T-helper 2 cell (primary cell): ENCODE measurements at regions not wholly inside any gene's neighbourhood (a gene's known extent, or its start where the extent isn't known, plus 50 kb on each side); places are given as distances from the start of the nearest gene placed in this dataset.
"Not testable (repeated sequence)": the region's sequence is repeated elsewhere in the genome, so short reads cannot be mapped to it uniquely, and the experiment has no call there.

Source experiments
- DNase-seq, 5 experiments: peaks; one replicate each; pipeline versions ENCODE4 v3.0.0 to v3.0.0-alpha.2; 2012 to 2022

DNA sequence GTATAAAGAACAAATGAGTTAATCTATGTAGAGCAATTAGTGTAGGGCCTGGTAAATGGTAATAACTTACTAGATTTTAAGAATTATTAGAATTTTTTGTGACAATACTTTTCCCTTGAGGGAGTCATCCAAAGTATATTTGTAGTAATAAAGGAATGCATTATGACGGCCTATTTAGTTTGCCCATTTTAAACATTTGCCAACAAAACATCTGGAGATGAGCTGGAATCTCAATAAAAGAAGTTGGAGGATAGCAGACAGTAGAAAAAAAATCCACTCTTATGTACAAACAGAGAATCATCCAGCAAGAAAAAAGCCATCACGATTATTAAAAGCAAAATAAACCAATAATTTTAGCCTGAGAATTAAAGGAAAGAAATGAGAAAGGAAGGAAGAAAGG is 567.3 kb upstream of the ADAMTS5 start:
- DNase-seq = no peak

DNA sequence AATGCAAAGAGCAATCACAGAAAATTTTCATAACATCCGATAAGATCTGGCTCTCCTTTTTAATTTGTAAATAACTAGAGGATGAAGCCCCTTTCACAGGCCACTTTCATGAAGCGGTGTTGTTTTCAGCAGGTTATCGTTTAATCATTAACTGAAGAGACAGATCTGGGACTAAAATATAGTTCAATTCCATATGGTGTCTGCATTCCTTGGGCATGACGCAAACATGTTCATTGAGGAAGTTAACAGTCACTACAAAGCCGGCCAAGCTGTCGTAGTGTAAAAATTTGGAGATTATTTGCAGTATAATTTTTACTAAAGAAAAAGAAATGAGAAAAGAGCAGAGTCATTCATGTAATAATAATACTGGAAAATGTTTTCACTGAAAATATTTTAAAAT is 565.2 kb upstream of the ADAMTS5 start:
- DNase-seq = no peak

DNA sequence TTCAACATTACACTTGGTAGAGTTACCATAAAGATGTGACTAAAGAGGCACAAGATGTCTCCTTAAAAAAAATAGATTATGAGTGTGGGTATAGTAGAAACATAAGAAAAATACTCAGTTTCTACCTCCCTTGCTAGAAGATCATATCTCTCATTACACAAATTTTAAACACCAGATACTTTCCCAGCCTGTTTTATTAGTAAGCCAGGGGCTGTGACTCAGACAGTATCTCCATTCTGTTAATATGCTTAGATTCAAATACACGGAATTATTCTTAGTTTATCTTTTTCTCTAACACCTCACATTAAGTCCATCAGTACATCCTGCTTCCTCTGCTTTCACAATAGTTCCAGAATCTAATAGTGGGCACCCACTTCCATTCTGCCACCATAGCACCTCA is 561.8 kb upstream of the ADAMTS5 start:
- DNase-seq = no peak

DNA sequence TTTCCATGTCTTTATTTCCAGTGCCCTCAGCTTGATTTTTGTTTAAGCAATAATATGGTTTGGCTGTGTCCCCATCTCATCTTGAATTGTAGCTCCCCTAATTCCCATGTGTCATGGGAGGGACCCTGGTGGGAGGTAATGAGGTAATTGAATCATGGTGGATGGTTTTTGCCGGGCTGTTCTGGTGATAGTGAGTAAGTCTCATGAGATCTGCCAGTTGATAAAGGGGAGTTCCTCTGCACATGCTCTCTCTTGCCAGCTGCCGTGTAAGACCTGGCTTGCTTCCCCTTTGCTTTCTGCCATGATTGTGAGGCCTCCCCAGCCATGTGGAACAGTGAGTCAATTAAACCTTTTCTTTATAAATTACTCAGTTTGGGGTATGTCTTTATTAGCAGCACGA is 559.6 kb upstream of the ADAMTS5 start:
- DNase-seq = no peak

DNA sequence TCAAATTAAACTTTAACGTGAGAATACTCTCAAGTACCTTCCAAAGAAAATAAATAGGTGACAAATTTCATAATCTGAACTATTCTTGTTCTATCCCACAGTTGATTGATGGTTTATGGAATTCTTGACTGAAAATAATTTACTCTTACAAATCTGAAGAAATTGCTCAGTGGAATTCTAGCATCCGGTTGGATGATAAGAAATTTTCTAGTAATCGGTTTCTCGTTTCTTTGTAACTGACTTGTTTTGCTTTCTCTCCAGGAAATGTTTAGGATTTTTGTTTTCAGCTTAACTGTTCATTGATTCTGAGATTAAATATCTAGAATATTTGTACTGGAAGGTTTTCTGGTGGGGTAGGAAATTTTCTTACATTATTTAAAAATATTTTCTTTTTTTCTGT is 558.9 kb upstream of the ADAMTS5 start:
- no peak for DNase-seq

DNA sequence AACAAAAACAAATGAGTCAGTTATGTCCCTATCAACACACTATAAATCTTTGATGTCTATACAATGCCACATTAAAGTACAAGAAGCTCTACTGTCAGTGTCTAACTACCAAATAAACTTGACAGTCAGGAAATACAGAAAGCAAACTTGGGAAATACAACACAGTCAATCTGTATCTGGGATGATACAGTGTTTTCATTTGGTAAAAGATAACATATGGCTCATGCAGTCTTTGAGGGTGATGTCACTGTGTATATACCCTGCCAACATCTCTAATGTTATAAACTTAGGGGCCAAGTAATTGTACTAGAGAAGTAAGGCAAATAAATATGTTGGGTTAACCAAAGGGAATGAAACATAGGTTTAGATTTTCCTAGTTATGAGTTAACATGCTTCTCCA is 552.5 kb upstream of the ADAMTS5 start:
- DNase-seq = no peak

DNA sequence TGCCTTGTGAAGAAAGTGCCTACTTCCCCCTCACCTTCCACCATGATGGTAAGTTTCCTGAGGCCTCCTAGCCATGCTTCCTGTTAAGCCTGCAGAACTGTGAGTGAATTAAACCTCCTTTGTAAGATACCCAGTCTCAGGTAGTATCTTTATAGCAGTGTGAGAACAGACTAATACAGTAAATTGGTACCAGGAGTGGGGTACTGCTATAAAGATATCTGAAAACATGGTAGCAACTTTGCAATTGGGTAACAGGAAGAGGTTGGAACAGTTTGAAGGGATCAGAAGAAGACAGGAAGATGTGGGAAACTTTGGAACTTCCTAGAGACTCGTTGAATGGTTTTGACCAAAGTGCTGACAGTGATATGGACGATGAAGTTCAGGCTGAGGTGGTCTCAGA is 550.3 kb upstream of the ADAMTS5 start:
- DNase-seq = not testable (repeated sequence)

DNA sequence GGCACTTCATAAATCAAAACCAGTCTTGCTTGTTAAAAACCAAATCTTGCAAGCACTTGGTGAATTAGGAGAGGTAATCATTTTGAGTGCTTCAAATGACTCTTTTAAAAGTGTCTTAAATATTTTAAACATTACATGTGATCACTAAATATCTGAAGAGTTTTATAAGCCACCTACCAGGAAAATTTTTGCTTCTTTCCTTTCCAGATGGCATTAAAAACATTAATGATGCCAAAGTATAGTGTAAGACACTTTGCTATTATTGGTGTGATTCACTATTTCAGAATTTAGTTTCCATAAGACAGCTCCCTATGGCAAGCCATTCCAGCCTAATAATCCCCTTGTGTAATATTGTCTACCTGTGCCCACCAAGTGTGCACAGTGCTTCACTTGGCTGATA is 548.8 kb upstream of the ADAMTS5 start:
- DNase-seq = no peak

DNA sequence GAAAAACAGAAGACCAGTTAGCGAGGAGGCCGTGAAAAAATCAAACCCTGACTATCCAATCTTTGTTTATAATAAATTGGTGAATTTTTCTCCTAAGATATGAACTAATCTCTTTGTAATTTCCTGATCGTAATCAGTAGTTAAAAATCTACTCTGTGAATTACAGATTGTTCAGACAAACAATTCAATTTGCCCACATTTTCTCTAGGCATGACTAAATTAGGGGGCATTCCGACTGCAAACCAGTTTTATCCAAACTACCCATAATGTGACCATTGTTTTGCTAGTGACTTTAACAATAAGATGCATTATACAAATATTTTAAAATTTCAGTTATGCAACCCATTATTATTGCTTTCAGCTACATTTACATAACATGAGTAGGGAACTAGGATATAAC is 546.9 kb upstream of the ADAMTS5 start:
- no peak for DNase-seq

DNA sequence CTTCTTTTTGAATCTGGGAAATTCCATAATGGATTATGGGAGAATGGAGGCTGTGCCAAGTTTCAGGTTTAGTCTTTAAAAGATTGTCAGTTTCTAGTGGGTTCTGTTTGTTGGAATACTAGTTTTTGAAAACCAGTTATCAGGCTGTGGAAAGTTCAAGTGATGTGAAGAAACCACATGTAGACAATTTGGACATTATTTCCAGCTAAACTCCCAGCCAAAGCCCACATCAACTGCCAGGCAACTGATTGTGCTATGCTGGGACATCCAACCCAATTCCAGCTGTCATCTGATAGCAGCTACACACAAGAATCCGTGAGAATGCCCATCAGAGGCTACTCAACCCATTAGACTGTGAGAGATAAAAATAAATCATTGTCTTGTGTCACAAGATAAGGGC is 546.1 kb upstream of the ADAMTS5 start:
- DNase-seq = no peak

DNA sequence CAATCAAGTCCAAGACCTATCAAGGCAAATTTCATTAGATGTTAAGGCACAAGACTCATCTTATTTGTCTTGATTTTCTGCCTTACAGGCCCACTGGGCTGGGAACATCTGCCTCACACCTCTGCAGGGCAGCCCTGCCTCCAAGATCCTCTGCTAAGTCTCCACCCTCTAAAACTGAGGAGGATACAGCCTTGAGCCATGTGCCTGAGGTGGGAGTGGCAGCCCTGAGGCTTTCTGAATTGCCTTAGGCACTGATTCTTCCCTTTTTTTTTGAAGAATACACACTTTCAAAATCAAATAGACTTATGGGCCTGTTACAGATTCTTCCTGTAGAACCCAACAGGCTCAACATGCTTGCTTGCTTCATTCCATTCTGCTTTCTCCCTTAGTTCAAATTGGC is 544.3 kb upstream of the ADAMTS5 start:
- DNase-seq = no peak

DNA sequence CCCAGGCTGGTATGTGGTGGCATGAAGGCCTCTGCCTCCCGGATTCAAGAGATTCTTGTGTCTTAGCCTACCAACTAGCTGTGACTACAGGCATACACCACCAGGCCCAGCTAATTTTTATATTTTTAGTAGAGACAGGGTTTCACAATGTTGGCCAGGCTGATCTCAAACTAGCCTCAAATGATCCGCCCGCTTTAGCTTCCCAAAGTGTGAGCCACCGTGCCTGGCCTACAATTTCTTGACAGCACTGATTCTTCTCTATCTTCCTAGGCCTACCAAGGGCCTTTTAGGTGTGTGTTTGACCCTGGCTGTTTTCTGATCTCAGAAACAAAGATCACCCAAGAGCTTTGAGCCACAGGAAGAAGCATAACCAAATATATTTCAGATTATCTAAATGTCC is 540.8 kb upstream of the ADAMTS5 start:
- DNase-seq = no peak

DNA sequence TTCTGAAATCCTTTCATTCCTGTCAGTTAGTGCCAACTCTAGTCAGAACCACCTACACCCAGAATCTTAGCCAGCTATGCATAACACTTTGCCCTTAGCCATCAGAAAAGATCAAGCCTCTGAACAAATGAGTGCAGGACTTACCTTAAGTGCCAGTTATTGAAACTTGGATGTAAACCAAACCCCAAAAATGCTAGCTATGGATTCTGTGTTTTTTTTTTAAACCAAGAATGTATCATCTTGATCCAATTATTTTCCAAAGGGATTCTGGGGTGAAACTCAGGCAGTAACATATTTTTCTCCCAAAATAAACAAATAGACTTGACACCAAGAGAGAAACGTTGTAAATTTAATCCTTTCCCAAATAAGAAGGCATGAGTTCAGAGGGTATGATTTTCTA is 538.6 kb upstream of the ADAMTS5 start:
- DNase-seq = no peak

DNA sequence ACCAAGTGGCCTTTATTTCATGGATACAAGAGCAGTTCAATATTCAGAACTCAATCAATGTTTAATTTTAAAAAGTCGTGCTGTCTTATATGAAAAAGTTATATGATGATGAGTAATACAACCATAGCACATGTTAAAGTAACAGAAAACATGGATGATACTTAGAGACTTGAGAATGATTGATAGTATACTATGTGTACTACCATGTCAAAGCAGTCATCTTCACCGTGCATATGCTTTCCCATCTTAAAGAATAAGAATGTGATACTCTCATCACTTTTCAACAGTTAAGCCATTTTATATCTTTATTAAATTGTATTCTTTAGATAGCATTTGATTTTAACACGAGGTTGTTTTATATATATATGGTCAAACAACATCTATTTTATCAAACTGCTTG is 535.9 kb upstream of the ADAMTS5 start:
- DNase-seq = no peak

DNA sequence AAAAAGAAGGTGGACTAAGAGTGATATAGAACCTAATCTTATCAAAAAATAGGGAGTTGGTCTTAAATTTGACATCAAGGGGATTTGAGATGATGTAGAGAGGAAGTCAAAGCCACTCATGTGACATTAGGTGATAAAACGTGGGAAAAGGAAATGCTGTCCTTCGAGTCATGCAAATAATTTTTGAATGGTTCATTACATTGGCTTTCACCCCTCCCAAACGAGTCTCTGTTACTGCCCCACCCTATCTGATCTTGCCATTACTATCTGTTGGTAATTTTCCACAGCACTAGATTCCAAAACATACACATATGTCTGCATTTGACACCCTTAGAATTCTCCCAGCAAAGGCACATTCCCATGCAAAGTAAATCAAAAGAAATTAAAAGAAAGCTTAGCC is 531.1 kb upstream of the ADAMTS5 start:
- no peak for DNase-seq

DNA sequence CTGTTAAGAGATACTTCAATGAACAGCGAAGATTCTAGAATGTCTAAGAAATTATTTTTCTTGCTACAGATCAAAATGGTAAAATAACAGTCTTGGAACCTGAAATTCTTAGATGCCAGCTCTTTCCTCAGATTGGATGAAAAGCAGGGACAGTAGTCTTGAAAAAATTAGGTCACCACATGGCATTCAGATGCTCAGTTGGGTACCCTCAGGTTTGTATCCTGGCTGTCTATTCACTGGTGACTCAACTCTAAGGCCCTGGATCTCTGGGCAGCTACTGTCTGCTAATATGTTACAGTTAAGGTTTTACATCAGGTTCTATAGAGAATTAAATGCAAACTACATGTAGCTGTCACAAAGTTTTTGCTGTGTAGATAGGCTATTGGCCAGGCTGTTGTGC is 528.9 kb upstream of the ADAMTS5 start:
- DNase-seq = no peak

DNA sequence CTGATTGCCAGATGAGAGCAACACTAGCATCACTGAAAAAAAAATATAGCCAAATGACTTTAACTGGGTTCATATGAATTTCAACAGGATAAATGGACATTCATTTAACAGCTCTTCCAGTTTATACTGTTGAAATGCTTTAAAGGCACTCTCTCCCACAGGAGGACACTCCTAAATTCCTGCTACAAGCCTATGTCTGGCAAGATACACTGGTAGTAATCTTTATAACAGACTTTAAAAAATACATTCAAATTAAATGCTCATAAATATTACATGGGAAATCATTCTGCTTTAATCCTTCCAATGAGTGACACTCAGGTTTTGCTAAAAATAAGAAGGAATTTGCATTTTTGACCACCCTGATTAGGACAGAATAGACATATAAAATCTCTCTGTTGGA is 526.7 kb upstream of the ADAMTS5 start:
- no peak for DNase-seq

DNA sequence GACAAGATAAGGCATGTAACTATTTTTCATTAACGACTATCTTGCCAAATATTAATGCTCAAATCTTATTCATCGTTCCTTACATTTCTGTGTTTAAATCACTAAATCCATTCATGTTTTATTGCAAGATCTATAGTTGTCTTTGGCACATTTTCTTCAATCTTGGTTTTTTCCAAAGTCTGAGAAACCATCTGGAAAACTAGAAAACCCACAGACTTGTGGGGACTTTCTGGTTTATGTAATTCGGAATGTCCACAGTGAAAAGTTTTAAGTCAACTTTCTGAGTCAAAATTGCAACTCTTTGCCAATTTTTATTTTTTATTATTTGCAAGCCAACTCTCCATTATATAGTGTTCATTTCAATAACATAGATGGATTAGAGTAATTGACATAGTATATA is 520.8 kb upstream of the ADAMTS5 start:
- no peak for DNase-seq

DNA sequence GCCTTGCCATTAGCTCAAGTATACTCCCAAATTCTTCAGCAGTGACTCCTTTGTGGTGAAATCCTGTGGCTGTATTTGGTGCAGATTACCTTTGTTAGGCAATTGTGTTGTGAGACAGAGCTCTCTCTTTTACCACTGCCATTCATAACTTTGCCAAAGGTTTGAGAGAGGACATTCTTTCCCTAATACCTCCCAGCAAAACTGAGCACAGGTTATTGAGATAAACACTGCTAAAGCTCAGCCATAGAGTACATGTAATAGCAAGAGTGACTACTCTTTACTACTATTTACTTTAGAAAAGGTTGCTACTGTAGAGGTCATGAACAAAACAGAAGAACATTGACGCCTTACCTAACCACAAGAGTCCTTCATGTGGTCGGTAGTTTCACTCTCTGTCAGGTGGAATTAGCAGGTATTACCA is 514.0 kb upstream of the ADAMTS5 start:
- DNase-seq = peak in 1 of 5 experiments; percentile 43

DNA sequence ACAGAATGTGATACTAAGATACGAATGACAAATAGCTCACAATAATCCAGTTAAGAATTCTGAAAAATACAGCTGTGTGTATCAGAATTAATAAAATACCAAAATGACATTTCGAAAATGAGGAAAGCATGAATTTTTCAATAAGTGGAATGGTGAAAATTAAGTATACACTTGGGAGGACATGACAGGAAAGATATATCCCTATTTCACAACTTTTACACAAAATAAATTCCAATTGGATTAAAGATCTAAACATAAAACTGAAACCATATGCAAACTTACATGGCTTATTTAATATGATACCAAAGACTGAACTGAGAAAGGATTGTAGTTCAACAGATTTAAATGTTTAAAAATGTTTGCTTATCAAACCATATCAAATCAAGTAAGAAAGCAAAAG is 510.4 kb upstream of the ADAMTS5 start:
- no peak for DNase-seq

DNA sequence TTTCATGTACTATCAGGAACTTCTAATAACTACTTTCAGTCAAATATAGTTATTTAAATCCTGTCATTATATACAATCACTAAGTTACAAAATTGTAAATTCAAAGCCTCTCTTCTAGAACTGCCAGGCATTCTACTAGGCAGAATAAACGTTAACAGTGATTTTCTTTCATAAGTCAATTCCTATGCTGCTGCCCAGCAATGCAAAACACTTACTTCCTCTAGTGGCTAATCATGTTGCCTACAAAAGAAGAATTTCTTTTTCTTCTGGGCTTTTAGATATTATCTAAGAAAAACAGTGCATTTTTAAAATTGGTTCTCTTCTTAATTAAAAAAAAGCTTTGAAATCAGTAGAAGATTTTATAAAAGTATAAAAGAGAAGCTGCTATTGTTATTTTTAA is 509.8 kb upstream of the ADAMTS5 start:
- no peak for DNase-seq

DNA sequence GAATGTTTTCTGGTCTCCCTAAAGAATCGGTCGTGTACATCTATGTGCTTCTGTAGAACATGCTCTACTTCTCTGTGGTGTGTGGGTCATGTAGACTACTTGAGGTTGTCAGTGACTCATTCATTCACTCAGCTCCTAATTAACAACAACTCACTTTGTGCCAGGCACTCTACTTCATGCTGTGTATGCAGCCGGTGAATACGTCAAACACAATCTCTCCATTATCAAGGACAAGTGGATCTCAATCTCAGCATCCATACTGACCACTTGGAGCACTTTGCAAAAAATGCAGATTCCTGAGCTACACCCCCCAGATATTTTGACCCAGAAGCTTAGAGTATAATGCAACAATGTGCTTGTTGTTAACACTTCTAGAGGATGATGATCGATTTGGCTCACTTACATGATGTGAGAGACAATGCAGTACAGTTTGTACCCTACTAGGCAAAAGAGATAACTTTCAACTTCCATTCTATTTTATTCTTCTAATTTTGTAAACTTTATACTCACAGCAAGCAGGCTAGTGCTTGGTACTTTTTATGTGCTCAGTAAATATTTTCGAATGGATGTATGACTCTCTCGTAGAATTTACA is 508.6 kb upstream of the ADAMTS5 start:
- no peak for DNase-seq

DNA sequence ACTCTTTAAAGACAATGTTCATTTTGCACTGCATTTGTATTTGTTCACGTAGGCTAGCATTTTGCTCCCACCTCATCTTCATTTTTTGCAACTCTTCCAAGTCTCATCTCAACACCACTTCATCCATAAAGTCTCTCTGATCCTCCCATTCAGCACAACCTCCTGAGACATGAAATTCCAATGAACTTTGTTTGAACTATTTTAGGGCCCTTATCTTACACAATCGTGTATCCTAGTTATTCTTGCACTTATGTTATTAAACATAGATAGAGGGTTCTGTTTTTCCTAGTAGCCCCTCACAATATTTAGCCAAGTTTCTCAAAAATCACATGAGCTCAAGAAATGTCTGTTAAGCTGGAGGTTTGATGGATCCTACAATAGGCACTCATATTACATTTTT is 500.5 kb upstream of the ADAMTS5 start:
- no peak for DNase-seq

DNA sequence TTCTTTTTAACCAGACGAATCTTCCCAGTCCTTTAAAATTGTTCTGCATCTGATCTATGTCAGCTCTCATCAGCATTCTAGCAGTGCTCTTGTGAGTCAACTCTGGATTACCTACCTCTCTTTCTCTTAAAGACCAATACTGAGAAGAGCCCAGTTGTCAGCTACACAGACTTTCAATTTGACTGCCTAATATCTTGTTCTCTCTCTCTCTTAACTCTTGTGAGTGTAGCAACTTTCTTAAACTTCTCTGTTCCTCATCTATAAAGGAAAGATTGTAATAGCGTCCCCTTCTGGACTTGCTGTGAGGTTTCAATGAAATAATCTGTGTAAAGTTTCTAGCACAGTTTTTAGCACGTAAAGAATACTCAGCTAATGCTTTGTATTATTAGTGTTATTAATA is 499.3 kb upstream of the ADAMTS5 start:
- DNase-seq = no peak

DNA sequence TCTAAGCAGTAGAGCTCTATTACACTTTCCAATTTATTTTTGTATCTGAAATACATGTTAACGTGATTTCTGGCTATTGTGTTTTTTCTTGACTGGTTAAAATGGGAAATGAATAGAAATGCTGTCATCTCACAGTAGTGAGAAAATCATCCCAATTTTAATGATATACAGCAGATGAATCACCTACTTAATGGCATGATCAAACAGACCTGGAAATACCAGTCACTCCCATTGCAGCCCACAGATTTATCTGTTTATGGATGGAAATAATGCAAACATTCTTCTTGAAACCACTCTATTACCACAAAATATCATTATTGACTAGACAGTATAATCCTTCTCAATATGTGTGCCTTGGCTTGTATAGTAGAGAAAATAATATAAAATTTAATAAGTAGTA is 497.8 kb upstream of the ADAMTS5 start:
- DNase-seq = no peak

DNA sequence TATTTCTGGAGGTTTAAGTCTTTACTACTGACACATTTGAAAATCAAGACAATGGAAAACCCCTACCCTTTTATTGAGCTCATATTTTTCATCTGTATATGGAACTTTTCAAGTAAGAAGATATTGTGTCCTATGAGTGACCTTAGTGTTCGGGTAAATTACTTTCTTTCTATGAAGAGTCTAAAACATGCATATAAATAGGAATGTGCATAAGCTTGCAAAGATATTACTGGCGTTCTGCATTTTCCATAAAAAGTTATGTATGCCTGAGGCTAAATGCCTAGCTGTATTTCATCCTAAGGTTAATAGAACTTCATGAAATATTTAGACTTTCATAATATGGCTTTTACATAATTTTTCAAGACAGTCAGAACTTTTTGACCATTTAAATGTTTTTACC is 495.8 kb upstream of the ADAMTS5 start:
- no peak for DNase-seq
